Sciatic nerve (tissue), 2 donors: ENCODE measurements at regions not wholly inside any gene's neighbourhood (a gene's known extent, or its start where the extent isn't known, plus 50 kb on each side); places are given as distances from the start of the nearest gene placed in this dataset.

Experiments used
- ATAC-seq: fragments of 200-7000 bp; cut with Tn5 transposase; one replicate; pipeline ENCODE4 v1.9.1; 2020; ENCODE audit warnings: mild to moderate bottlenecking, moderate library complexity
- DNase-seq: peaks from one replicate; pipeline ENCODE4 v3.0.0-alpha.2; 2020; ENCODE audit warnings: low spot score
- intact Hi-C: fragments of 100-400 bp; cut with DNase I; formaldehyde crosslinking; loops from one replicate; pipeline ENCODE4 v1.14.2; 2022
- donor health status: DM: no; HTN: no; CAD: no.
- donor health status: DM: no; HTN: no; CAD: no.

DNA sequence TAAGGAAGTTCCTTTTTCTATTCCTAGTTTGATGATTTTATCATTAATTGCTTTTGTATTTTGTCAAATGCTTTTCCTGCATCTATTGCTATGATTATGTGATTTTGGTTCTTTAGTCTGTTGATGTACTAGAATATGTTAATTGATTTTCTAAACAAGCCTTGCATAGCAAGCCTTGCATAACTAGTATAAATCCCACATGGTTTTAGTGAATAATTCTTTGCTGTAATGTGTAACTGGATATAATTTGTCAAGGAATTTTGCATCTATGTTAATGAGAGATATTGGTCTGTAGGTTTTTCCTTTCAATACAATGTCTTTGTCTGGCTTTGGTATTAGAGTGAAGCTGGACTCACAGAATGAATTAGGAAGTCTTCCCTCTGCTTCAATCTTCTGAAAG is 460.2 kb downstream of the LTN1 start:
- no peak for ATAC-seq
- intact Hi-C loops, result no loop called here
- no peak for DNase-seq

DNA sequence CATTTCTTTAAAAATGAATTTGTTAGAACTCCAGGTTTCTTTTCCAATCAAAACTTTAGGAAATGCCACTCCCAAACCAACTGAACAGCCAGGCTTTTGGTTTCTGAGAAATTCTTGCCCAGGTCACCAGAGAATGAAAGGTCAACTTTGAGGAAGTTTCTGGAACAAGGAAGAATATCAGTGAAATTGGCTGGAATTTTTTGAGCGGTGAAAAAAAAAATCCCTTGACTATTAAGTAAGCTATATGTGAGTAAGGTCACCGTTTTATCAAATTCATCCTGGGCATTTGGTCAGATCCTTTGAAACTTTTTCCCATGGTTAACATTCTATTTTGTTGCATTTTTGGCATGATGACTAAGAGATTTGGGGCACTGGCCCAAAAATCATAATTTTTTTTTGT is 469.3 kb downstream of the LTN1 start:
- ATAC-seq, result peak; percentile 55
- DNase-seq, result no peak
- intact Hi-C loops, result no loop called here

DNA sequence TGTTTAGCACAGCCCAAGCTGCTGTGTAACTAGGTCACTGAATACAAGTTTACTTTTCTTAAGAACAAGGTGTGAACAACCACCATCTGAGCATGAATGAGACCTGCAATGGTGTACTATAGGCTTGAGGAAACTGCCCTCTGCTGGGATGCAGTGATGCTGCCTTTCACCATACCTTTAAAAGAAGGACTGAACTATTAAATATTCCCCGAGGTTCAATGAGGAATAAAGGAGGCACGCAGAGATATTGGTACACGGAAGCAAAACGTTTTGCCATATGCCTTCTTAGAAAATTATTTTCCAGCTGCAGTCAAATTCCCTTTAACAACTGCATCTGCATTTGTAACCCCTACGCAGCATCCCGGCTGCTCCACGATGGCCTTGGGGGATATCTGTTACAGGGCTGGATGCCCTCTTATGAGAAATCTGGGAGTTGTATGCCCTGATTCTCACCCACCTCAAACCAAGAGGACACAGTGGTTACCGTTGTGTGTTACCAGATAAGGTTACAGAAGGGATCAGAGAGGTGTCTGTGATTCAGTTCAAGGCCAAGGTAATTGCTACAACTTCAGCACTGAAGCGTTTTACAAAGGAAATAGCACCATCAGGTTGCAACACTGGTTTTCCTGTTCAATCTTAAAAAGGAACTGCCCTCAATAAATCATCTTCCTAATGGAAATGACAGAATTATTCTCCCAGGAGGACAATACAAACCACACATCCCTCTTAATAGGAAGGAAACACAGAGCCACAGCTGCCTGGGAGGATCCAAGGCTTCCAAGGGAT is 470.5 kb downstream of the LTN1 start:
- DNase-seq (no peak), ATAC-seq (peak; percentile 71)
- intact Hi-C loops, result no loop called here

DNA sequence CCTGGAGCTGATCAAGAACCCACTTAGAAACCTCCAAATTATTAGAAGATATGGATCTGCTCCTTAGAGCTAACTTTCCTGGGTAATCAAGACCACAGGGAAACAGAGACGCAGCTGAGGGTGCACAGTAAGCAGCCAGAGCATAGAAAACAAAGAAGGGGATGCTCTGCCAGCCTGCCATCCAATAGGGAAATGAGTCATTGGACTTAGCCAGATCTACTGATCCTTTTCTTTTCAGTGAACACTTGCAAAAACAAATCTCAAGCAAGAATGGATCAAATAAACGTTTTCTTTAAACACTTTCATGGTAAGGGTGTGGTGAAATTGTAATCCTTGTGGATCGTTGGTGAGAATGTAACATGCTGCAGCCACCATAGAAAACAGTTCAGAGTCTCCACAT is 474.0 kb downstream of the LTN1 start:
- no peak for DNase-seq
- intact Hi-C loops, result no loop called here
- no peak for ATAC-seq

DNA sequence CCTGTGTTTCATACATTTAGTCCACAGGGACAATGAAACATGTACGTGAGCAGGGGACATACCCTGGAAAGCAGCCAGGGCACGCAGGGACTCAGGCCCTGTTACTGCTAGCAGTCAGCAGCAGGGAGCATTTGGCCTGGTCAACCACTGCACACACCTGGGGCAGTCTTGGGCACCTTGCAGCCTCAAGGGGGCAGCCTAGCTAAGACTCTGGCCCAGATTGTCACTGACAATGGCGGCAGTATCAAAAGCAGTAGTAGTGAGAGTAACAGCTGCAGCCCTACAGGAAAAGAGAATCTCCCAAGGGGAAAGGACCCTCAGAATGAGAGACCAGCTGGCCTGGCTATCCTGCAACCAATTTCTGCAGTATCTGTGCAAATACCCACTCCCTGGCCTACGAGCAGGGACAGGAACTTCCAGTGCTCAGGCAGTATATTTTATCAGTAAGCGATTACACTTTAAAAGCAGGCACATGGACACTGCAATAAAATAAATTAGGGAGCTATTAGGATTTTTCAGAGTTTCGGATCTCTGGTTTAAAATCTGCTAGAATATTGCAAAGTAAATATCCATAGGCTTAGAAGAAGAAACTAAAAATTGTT is 475.6 kb downstream of the LTN1 start:
- ATAC-seq, result peak; percentile 81
- DNase-seq, result peak; percentile 64
- intact Hi-C loops, result no loop called here

DNA sequence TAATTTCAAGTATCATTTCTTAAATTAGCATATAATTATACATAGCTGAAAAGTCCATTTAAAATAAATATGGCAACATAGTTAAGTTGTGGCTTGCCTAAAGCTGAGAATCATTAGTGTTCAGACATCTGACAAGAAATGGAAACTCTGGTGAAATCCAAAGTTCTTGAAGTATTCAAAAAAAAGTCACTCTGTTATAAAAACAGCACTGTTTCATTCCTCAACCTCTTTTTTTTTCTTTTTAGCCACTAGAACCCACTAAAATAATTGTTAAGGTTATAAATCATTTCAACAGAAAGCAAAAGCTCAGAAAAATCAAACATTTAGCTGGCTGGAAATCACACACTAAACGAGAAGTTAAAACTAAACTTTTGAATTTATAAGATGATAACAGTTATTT is 476.7 kb downstream of the LTN1 start:
- no peak for DNase-seq
- ATAC-seq, result no peak
- intact Hi-C loops, result no loop called here

DNA sequence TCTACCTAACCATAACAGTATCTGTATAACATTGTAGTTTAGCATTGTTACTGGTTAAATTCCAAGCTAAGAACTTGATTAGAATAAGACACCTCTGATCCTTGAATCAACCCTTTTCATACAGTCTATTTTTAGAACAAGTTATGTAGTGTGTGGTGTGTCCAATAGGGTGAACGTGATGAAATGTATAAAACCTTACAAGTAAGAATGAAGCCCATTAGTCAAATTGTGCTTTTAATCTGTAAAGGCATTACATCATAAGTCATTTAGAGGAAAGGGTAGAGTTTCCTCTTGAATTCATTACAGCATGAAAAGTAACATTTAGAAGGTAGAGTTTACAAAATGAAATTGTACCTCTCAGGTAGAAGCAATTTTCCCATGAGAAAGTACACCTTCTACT is 479.2 kb downstream of the LTN1 start:
- DNase-seq (no peak), ATAC-seq (no peak)
- intact Hi-C loops, result no loop called here

DNA sequence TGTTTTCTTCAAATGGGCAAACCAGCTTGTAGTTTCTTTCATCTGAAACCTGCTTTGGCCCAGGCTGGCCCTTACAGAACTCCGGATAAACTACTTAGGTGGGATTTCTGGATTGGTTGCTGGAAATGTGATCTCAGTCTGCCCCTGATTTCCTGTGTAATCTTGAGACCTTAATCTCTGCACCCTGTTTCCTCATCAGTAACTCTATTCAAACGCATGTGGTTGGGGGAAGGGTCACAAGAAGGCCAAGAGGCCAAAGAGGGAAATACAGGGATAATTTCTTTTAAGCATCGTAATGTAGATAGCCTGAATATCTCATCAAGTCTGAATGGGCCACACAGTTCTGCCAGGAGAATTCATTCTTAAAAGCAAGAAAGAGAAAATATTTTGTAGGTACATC is 483.6 kb downstream of the LTN1 start:
- intact Hi-C loops, result no loop called here
- no peak for DNase-seq
- ATAC-seq, result no peak

DNA sequence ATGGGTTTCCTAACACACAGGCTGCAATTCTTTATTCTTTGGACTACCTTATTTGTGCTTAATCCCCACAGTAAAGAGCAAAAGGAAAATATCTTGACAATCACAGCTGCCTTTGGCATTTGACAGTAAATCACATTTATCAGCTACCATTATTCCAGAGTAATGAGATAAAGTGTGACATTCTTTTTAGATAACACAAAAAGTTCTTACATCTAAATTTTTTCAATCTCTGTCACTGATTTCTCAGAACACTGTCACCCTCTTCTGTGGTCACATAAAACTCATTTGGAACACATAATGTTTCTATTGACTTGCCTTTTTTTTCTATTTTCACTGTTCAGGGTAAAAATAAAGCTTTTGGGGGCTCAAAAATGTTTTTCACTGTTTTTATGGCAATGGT is 484.6 kb downstream of the LTN1 start:
- DNase-seq (no peak), ATAC-seq (no peak)
- intact Hi-C loops, result no loop called here

DNA sequence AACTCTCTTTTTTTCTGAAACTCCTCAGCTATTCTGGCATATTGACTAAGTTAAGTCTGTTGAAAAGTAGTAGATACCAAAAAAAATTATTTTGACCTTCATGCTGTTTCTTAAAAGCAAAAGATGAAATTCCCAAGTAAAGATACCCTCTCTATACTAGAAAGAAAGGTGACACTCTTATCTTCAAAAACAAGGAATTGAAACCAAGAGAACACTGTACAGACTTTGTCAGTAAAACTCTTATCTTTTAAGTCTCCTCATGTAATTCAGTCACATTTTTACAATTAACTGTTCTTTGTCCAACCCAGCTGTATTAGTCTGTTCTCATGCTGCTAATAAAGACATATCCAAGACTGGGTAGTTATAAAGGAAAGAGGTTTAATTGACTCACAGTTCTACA is 496.2 kb downstream of the LTN1 start:
- intact Hi-C loops, result no loop called here
- ATAC-seq, result no peak
- no peak for DNase-seq

DNA sequence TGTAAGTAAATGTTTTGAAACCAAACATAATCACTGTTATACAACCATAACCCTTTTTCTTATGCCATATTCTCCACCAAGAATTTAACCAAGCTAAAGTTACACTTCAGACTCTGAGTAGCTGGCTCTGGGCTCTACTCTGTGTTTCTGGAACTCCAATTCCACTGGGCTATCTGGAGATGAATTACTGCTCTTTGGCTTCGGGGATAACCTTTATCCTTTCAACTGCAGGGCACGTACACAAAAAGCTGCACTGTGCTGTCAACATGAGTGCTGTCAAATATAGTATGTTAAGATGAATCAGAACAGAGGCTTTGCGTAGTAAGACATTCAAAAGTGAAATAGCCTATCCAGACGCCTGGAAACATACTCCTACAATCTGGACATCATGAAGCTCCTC is 500.6 kb downstream of the LTN1 start:
- no peak for ATAC-seq
- DNase-seq, result no peak
- intact Hi-C loops, result no loop called here

DNA sequence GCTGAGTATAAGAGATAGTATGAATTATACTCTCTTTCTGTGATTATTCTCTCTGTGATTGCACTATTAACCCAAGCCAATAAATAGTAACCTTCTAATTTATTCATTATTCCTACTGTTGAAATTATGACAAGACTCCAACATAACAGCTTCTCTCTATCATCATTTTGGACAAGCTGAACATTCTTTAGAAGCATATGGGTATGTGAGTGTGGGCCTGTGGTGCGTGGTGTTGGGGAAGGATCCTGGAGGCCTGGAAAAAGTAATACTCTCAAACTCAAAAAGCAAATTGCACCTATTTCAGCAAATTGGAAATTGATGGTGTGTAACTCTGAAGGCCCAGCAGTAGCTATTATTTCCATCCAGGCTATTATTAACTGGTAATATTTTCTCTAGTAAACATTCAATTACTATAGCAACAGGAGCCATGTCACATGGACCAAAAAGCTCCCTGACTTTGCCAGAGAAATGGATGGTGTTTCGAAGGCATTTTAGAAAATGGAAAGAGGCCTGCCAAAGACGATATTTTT is 502.8 kb downstream of the LTN1 start:
- intact Hi-C loops, result no loop called here
- ATAC-seq (no peak), DNase-seq (no peak)

DNA sequence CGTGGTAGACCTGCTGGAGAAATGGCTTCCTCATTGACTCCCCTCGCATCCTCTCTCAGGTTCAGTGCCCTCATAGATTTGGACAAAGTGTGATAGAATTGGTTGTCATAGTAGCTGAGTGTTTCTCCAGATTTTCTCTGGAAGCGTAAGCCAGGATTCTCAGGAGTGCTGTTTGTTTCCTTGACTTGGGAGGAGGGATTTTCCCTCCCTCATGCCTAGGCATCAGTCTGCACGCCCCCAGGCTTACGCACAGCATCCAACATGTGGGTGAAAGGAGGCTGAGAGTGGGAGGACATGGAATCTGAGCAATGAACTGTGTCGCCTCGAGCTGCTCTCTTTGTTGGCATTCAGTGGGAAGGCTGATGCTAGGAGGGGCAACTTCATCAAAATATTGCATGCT is 503.5 kb downstream of the LTN1 start:
- intact Hi-C loops, result no loop called here
- DNase-seq, result no peak
- ATAC-seq, result peak; percentile 71

DNA sequence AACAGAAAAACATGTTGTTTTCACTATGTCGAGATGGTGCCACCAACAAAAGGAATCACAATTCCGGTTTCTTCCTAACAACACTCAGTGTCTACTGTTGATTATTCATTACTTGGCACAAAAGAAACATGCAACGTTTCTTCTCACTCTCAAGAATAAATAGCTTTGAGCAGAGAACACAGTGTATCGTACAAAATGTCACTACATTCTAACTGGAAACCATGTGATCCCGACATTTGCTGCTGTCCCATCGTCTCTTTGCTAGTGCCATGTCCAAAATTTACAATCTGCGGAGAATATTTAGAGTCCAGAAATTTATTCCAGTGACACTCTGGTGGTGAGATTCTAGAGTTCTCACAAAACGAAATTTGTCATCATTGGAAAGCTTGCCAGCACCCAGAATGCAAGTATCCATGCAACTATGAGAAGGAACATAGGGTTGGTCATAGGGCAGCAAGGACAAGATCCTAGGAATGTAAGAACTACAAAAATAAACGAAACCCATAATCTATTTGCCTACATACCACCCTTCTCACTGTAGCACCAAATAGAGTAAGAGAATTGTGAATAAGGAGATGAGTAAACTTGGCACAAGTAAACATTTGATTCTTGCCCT is 505.1 kb downstream of the LTN1 start:
- no peak for ATAC-seq
- no peak for DNase-seq
- intact Hi-C loops, result no loop called here

DNA sequence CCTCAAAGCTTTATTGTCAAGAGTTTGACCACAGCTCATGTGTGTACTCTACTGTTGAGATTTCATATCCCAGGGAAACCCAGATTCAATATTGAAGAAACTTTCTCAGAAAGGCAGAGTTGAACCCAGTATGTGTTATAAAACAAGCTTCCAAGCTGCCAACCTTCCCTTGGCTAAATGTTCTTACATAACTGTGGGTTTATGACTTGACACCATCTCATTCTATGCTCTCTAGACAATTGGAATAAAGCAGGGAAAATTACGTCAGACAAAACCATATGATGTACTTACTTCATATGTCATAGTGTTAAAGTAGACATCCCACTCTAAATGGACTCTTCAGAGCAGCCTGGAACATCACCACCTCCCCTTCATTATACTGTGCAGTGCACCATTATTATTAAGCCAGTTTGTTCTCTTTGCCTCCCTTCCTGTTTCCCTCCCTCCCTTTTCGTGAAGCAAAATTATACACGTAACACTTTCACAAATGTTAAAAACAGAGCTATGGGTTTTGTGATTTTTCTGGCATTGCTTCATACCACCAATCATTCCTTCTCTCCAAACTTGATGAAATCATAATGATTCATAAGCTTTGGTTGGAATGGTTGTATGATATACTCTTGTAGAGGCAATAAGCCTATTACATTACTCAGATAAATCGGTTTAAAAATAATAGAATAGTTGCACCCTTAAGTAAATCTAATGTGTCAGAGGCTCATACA is 507.2 kb downstream of the LTN1 start:
- ATAC-seq, result no peak
- DNase-seq, result no peak
- intact Hi-C loops, result no loop called here

DNA sequence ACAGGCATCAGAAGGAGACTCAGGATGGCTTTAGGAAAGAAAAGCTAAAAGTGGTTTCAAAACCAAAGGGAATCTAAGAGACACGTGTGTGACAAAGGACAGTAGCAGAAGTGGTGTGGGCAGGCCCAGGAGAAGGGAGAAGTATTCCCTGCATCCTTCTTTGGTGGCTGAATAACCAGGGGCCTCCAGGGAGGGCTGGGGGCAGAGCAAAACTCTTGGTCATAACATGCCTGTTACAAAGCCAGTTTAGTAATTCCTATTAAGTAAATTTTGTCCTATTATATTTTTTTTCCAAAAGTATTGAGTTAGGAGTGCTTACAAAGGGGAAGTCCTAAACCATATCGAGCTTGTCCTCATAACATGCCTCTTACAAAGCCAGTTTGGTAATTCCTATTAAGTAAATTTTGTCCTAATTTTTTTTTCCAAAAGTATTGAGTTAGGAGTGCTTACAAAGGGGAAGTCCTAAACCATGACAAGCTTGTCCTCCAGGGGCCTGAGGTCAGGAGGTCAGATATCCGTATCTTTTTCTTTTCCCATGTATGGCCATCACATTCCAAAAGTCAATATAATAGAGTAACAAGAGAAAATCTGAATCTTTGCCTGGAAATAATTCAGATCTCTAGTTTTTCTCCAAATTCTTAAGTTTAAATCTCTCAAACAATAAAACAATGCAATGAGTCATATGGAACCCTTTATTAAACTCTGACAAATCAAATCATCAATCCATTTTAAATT is 509.2 kb downstream of the LTN1 start:
- intact Hi-C loops, result no loop called here
- ATAC-seq (no peak), DNase-seq (no peak)

DNA sequence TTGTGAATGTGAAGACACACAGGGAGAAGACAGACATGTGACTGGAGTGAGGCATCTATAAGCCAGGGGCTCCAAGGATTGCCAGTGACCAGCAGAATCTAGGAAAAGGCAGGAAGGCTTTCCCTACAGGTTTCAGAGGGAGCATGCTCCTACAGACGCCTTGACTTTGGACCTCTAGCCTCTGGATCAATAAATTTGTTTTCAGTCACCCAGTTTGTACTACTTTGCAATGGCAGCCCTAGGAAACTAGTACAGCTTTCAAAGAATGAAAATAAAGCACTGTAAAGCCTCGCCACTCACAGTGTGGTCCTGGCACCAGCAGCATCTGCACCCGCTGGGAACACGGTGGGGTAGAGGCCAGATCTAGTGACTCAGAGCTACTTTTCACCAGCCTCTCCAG is 510.0 kb downstream of the LTN1 start:
- DNase-seq, result no peak
- intact Hi-C loops, result no loop called here
- no peak for ATAC-seq

DNA sequence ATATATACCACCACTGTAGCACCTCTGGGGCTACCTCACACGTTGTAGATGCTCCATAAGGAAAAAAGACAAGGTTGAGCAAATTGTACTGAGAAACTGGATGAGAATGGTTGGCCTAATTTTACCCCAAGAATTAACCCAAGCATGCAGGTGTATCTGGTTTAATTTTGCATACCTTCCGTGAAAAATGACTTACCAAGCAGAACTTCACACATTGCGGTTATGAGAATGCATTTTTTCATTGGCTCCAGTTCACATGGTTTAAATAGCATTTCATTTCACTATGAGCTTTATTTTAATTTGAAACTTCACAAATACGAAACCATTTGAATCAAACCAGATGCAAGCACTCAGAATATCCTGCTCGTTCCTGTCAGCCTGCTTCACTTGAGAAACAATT is 512.2 kb downstream of the LTN1 start:
- intact Hi-C loops, result no loop called here
- ATAC-seq, result no peak

DNA sequence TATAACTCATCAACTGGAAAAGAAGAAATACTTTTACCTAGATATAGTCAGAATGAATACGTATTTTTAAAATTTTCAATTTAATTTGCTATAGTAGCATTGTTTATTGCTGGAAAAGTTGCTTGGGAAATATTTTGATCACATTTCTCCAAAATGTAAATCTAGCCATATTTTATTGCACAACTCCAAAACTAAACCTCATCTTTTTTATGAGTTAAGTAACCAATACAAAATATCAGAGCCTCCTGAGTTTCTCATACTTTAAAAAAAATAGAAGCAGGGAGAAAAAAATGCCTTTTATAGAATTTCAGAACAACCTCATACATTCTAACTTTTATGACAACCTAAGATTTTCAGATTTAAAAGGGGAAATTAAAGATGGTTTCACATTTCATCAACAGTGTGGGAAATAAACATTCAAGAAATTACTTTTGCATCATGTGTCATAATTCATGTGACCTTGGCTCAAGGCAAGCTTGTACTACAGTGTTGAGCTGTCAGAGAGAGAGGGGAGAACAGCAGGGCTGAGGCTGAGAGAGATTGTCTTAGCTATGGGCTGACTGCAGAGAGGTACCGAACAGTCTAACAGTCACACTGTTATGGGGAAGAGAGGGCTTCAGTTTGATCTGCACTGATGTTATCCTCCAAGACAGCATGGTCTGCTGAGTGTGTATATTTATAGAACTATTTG is 519.0 kb downstream of the LTN1 start:
- peak; percentile 67 for ATAC-seq
- DNase-seq, result no peak
- intact Hi-C loops, result no loop called here

More for the DNA sequence above, 512.2 kb downstream of the LTN1 start:
- no peak for DNase-seq
